Endothelial cell (in vitro differentiated cells): ENCODE measurements at regions not wholly inside any gene's neighbourhood (a gene's known extent, or its start where the extent isn't known, plus 50 kb on each side); places are given as distances from the start of the nearest gene placed in this dataset.

Source experiments
- DNase-seq: peaks from one replicate; pipeline ENCODE4 v3.0.0; 2021; ENCODE audit warnings: low spot score
- H3K27ac Mint-ChIP-seq: one replicate; pipeline ENCODE4 v1.8.0; 2021; ENCODE audit warnings: mixed read lengths, inconsistent platforms; ENCODE audit not compliant: unreplicated experiment
- H3K27me3 Mint-ChIP-seq: one replicate; pipeline ENCODE4 v1.8.0; 2021; ENCODE audit warnings: mild to moderate bottlenecking, moderate library complexity, mixed read lengths, inconsistent platforms; ENCODE audit not compliant: unreplicated experiment
- H3K36me3 Mint-ChIP-seq: one replicate; pipeline ENCODE4 v1.8.0; 2021; ENCODE audit warnings: mild to moderate bottlenecking, low read depth, mixed read lengths, inconsistent platforms; ENCODE audit not compliant: unreplicated experiment
- H3K4me1 Mint-ChIP-seq: one replicate; pipeline ENCODE4 v1.8.0; 2021; ENCODE audit warnings: mild to moderate bottlenecking, mixed read lengths, inconsistent platforms; ENCODE audit not compliant: unreplicated experiment
- H3K4me3 Mint-ChIP-seq: one replicate; pipeline ENCODE4 v1.8.0; 2021; ENCODE audit warnings: mild to moderate bottlenecking, mixed read lengths, inconsistent platforms; ENCODE audit not compliant: unreplicated experiment
- H3K9me3 Mint-ChIP-seq: one replicate; pipeline ENCODE4 v1.8.0; 2021; ENCODE audit warnings: mixed read lengths, inconsistent platforms; ENCODE audit not compliant: unreplicated experiment
- CTCF ChIP-seq: fragments of 200-600 bp; sonication (generic); IDR thresholded peaks from one replicate; pipeline ENCODE4 v1.5.0; 2021; ENCODE audit warnings: antibody characterized with exemption; ENCODE audit not compliant: unreplicated experiment

- Mint-ChIP-seq H3K4me1 (peaks cover 11% of the 10 kb centered on the region), H3K27ac (no peak overlapping the region), H3K9me3 (no peaks in the 10 kb centered on the region), H3K36me3 (no peaks in the 10 kb centered on the region), H3K27me3 (peaks cover 1% of the 10 kb centered on the region), H3K4me3 (no peak overlapping the region)
- no peak for DNase-seq
- no peak for TF ChIP-seq CTCF
Observed at GRCh38 chr12:77591959-77592743, 238.5 kb upstream of the NAV3 start.

- no peaks in the 10 kb centered on the region for H3K27me3 Mint-ChIP-seq
- H3K4me3 Mint-ChIP-seq: no peak overlapping the region
- TF ChIP-seq CTCF: no peak
Observed at GRCh38 chr12:77590306-77590705, 240.4 kb upstream of the NAV3 start.

GRCh38 chr12:77584860-77585259 is 245.8 kb upstream of the NAV3 start:
- H3K9me3 Mint-ChIP-seq: no peaks in the 10 kb centered on the region
- TF ChIP-seq CTCF: no peak
- H3K4me1 Mint-ChIP-seq: peaks cover 8% of the 10 kb centered on the region
- H3K36me3 Mint-ChIP-seq: no peaks in the 10 kb centered on the region
- no peaks in the 10 kb centered on the region for H3K27me3 Mint-ChIP-seq
- H3K4me3 Mint-ChIP-seq: no peak overlapping the region
- H3K27ac Mint-ChIP-seq: no peak overlapping the region
- DNase-seq: no peak

More at GRCh38 chr12:77590306-77590705, 240.4 kb upstream of the NAV3 start:
- DNase-seq: no peak
- Mint-ChIP-seq H3K27ac (no peak overlapping the region), H3K36me3 (no peaks in the 10 kb centered on the region), H3K4me1 (peaks cover 11% of the 10 kb centered on the region), H3K9me3 (no peaks in the 10 kb centered on the region)

- H3K27ac Mint-ChIP-seq: no peak overlapping the region
- no peak for DNase-seq
- no peaks in the 10 kb centered on the region for H3K9me3 Mint-ChIP-seq
- no peak overlapping the region for H3K4me3 Mint-ChIP-seq
- no peaks in the 10 kb centered on the region for H3K27me3 Mint-ChIP-seq
- H3K4me1 Mint-ChIP-seq: no peaks in the 10 kb centered on the region
- no peaks in the 10 kb centered on the region for H3K36me3 Mint-ChIP-seq
- TF ChIP-seq CTCF: no peak
Observed at GRCh38 chr12:77578466-77579220, 252.1 kb upstream of the NAV3 start.

GRCh38 chr12:77577791-77578190 is 252.9 kb upstream of the NAV3 start:
- Mint-ChIP-seq H3K27me3 (no peaks in the 10 kb centered on the region), H3K27ac (no peak overlapping the region), H3K4me3 (no peak overlapping the region), H3K4me1 (no peaks in the 10 kb centered on the region), H3K9me3 (no peaks in the 10 kb centered on the region), H3K36me3 (no peaks in the 10 kb centered on the region)
- no peak for DNase-seq
- no peak for TF ChIP-seq CTCF
